GM23338 (cell line): ENCODE measurements at regions not wholly inside any gene's neighbourhood (a gene's known extent, or its start where the extent isn't known, plus 50 kb on each side); places are given as distances from the start of the nearest gene placed in this dataset.

ENCODE experiments used
- ATAC-seq: fragments of 200-7000 bp; cut with Tn5 transposase; 3 replicates; pipeline ENCODE4 v1.9.1; 2020
- DNase-seq: peaks from one replicate; pipeline ENCODE4 v3.0.0-alpha.2; 2015; ENCODE audit warnings: low spot score
- H2AFZ ChIP-seq: fragments of 200-600 bp; sonication (generic); 2 replicates; pipeline ENCODE4 v1.8.0; 2016; ENCODE audit warnings: antibody characterized with exemption, mild to moderate bottlenecking, moderate library complexity
- H3F3A ChIP-seq: fragments of 200-600 bp; sonication (generic); replicated peaks from 2 replicates; pipeline ENCODE4 v1.8.0; 2017; ENCODE audit warnings: antibody characterized with exemption, mixed run types, low read depth
- H3K27ac ChIP-seq: fragments of 200-600 bp; sonication (generic); 2 replicates; pipeline ENCODE4 v1.6.1; 2016; ENCODE audit warnings: low read depth
- H3K27me3 ChIP-seq: fragments of 200-600 bp; sonication (generic); 2 replicates; pipeline ENCODE4 v1.8.0; 2016; ENCODE audit warnings: mild to moderate bottlenecking, mixed run types, moderate library complexity; ENCODE audit not compliant: insufficient read depth
- H3K36me3 ChIP-seq: fragments of 200-600 bp; sonication (generic); 2 replicates; pipeline ENCODE4 v1.8.0; 2016; ENCODE audit warnings: mild to moderate bottlenecking; ENCODE audit not compliant: insufficient read depth
- H3K4me1 ChIP-seq: fragments of 200-600 bp; sonication (generic); 2 replicates; pipeline ENCODE4 v1.8.0; 2016; ENCODE audit warnings: mild to moderate bottlenecking, moderate library complexity; ENCODE audit not compliant: insufficient read depth
- H3K4me2 ChIP-seq: fragments of 200-600 bp; sonication (generic); 2 replicates; pipeline ENCODE4 v1.7.1; 2017; ENCODE audit warnings: mixed run types
- H3K4me3 ChIP-seq: fragments of 200-600 bp; sonication (generic); 2 replicates; pipeline ENCODE4 v1.6.1; 2016; ENCODE audit warnings: mixed run types
- H3K79me2 ChIP-seq: fragments of 200-600 bp; sonication (generic); replicated peaks from 2 replicates; pipeline ENCODE4 v1.8.0; 2017; ENCODE audit warnings: mild to moderate bottlenecking; ENCODE audit not compliant: insufficient read depth
- H3K9me2 ChIP-seq: fragments of 200-600 bp; sonication (generic); 2 replicates; pipeline ENCODE4 v1.8.0; 2017; ENCODE audit not compliant: insufficient read depth
- H4K20me1 ChIP-seq: fragments of 200-600 bp; sonication (generic); replicated peaks from 2 replicates; pipeline ENCODE4 v1.8.0; 2017; ENCODE audit warnings: mild to moderate bottlenecking; ENCODE audit not compliant: insufficient read depth
- H3K27ac Mint-ChIP-seq: 2 replicates; pipeline ENCODE4 v1.8.0; 2020; ENCODE audit warnings: inconsistent platforms, mild to moderate bottlenecking, moderate library complexity, mixed read lengths
- H3K27me3 Mint-ChIP-seq: 3 replicates; pipeline ENCODE4 v1.8.0; 2022; ENCODE audit warnings: low read depth, mild to moderate bottlenecking, moderate library complexity, mixed read lengths, inconsistent platforms; ENCODE audit not compliant: insufficient read depth, poor library complexity
- H3K36me3 Mint-ChIP-seq: 3 replicates; pipeline ENCODE4 v1.8.0; 2021; ENCODE audit warnings: low read depth, mild to moderate bottlenecking, inconsistent platforms, moderate library complexity, mixed read lengths
- H3K4me1 Mint-ChIP-seq: 3 replicates; pipeline ENCODE4 v1.8.0; 2020; ENCODE audit warnings: mild to moderate bottlenecking, inconsistent platforms, mixed read lengths
- H3K4me3 Mint-ChIP-seq: 3 replicates; pipeline ENCODE4 v1.8.0; 2021; ENCODE audit warnings: moderate library complexity, mild to moderate bottlenecking, inconsistent platforms, mixed read lengths
- H3K9me3 Mint-ChIP-seq: 3 replicates; pipeline ENCODE4 v1.8.0; 2020; ENCODE audit warnings: moderate library complexity, mild to moderate bottlenecking, inconsistent platforms, mixed read lengths
- CREB1 ChIP-seq: fragments of 250-450 bp; sonication (Bioruptor Pico); IDR thresholded peaks from 2 replicates; pipeline ENCODE4 v1.5.0; 2020; ENCODE audit warnings: low read depth, mild to moderate bottlenecking, moderate library complexity
- EZH2 ChIP-seq: fragments of 200-600 bp; sonication (generic); IDR thresholded peaks from one replicate; pipeline ENCODE4 v1.8.0; 2017; ENCODE audit warnings: antibody characterized with exemption, mild to moderate bottlenecking, low read depth; ENCODE audit not compliant: unreplicated experiment
- EZH2phosphoT487 ChIP-seq: fragments of 200-600 bp; sonication (generic); IDR thresholded peaks from one replicate; pipeline ENCODE4 v1.8.1; 2018; ENCODE audit warnings: antibody characterized with exemption; ENCODE audit not compliant: unreplicated experiment
- JUNB ChIP-seq: IDR thresholded peaks from one replicate; pipeline ENCODE4 v1.6.1; 2016; ENCODE audit warnings: antibody characterized with exemption; ENCODE audit not compliant: unreplicated experiment
- NANOG ChIP-seq: IDR thresholded peaks from 2 replicates; pipeline ENCODE4 v1.6.1; 2016; ENCODE audit warnings: antibody characterized with exemption, borderline replicate concordance
- POLR2AphosphoS5 ChIP-seq: IDR thresholded peaks from 2 replicates; pipeline ENCODE4 v1.6.1; 2016; ENCODE audit warnings: antibody characterized with exemption, low read depth
- STAT1 ChIP-seq: IDR thresholded peaks from one replicate; pipeline ENCODE4 v1.6.1; 2016; ENCODE audit warnings: antibody characterized with exemption; ENCODE audit not compliant: unreplicated experiment
- ZNF114 ChIP-seq: fragments of 250-450 bp; sonication (Bioruptor Pico); IDR thresholded peaks from 2 replicates; pipeline ENCODE4 v1.5.0; 2020; ENCODE audit warnings: mild to moderate bottlenecking, moderate library complexity
- ZNF331 ChIP-seq: fragments of 250-450 bp; sonication (Bioruptor Pico); IDR thresholded peaks from 2 replicates; pipeline ENCODE4 v1.5.0; 2020; ENCODE audit warnings: low read depth, mild to moderate bottlenecking, moderate library complexity
- TF ChIP-seq, protein P1 (sequence below): fragments of 250-450 bp; sonication (Bioruptor Pico); IDR thresholded peaks from 2 replicates; pipeline ENCODE4 v1.5.0; 2020; ENCODE audit warnings: mild to moderate bottlenecking, moderate library complexity
- TF ChIP-seq, protein P2 (sequence below): IDR thresholded peaks from 2 replicates; pipeline ENCODE4 v1.6.1; 2016; ENCODE audit warnings: antibody characterized with exemption
- TF ChIP-seq, protein P3 (sequence below): IDR thresholded peaks from one replicate; pipeline ENCODE4 v1.6.1; 2018; ENCODE audit warnings: antibody characterized with exemption; ENCODE audit not compliant: unreplicated experiment
- TF ChIP-seq, protein P4 (sequence below), 2 experiments: fragments of 200-600 bp in 1 of 2; sonication (generic) in 1 of 2; conservative IDR thresholded peaks; 2 replicates each; pipeline versions ENCODE4 v1.5.1 to v1.6.1; 2016 to 2017; ENCODE audit warnings: antibody characterized with exemption in 2 of 2, low read depth in 2 of 2, mild to moderate bottlenecking in 2 of 2, moderate library complexity in 1 of 2

DNA sequence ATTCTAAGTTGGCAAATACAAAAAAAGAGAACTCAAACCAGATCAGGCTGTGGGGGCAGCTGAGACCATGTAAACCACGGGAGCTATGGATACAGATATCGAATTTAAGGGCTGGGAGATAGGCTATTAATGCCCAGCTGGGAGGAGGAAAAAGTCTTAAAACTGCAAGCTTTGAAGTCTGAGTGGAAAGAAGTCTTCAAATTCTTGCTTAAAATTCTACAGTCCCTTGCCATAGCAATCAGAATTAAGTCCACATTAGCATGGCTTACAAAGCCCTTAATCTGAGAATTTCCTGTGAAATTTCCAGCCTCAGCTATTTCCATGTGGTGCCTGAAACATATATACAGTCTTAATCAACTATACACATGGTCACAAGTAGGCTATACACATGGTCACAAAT, 465.0 kb upstream of the HSF2 start:
- peaks cover 6% of the 10 kb centered on the region for H3K9me3 Mint-ChIP-seq
- no peaks in the 10 kb centered on the region for H4K20me1 ChIP-seq
- no peak overlapping the region for H3K4me3 ChIP-seq
- peaks cover 25% of the 10 kb centered on the region for H3K36me3 Mint-ChIP-seq
- ATAC-seq (no peak), DNase-seq (no peak)
- H3K27me3 Mint-ChIP-seq, result peaks cover 2% of the 10 kb centered on the region
- no peaks in the 10 kb centered on the region for H3K9me2 ChIP-seq
- peaks cover 30% of the 10 kb centered on the region for H3K4me1 Mint-ChIP-seq
- peaks cover 3% of the 10 kb centered on the region; the same call in 1 of the 2 replicates for H3F3A ChIP-seq
- no peaks in the 10 kb centered on the region for H3K79me2 ChIP-seq
- TF ChIP-seq STAT1 (no peak), EZH2phosphoT487 (no peak), NANOG (no peak), CREB1 (CRISPR knock-in tag) (no peak), POLR2AphosphoS5 (no peak), JUNB (no peak), ZNF114 (CRISPR knock-in tag) (no peak), EZH2 (no peak), ZNF331 (no peak)
- TF ChIP-seq, protein P1, sequence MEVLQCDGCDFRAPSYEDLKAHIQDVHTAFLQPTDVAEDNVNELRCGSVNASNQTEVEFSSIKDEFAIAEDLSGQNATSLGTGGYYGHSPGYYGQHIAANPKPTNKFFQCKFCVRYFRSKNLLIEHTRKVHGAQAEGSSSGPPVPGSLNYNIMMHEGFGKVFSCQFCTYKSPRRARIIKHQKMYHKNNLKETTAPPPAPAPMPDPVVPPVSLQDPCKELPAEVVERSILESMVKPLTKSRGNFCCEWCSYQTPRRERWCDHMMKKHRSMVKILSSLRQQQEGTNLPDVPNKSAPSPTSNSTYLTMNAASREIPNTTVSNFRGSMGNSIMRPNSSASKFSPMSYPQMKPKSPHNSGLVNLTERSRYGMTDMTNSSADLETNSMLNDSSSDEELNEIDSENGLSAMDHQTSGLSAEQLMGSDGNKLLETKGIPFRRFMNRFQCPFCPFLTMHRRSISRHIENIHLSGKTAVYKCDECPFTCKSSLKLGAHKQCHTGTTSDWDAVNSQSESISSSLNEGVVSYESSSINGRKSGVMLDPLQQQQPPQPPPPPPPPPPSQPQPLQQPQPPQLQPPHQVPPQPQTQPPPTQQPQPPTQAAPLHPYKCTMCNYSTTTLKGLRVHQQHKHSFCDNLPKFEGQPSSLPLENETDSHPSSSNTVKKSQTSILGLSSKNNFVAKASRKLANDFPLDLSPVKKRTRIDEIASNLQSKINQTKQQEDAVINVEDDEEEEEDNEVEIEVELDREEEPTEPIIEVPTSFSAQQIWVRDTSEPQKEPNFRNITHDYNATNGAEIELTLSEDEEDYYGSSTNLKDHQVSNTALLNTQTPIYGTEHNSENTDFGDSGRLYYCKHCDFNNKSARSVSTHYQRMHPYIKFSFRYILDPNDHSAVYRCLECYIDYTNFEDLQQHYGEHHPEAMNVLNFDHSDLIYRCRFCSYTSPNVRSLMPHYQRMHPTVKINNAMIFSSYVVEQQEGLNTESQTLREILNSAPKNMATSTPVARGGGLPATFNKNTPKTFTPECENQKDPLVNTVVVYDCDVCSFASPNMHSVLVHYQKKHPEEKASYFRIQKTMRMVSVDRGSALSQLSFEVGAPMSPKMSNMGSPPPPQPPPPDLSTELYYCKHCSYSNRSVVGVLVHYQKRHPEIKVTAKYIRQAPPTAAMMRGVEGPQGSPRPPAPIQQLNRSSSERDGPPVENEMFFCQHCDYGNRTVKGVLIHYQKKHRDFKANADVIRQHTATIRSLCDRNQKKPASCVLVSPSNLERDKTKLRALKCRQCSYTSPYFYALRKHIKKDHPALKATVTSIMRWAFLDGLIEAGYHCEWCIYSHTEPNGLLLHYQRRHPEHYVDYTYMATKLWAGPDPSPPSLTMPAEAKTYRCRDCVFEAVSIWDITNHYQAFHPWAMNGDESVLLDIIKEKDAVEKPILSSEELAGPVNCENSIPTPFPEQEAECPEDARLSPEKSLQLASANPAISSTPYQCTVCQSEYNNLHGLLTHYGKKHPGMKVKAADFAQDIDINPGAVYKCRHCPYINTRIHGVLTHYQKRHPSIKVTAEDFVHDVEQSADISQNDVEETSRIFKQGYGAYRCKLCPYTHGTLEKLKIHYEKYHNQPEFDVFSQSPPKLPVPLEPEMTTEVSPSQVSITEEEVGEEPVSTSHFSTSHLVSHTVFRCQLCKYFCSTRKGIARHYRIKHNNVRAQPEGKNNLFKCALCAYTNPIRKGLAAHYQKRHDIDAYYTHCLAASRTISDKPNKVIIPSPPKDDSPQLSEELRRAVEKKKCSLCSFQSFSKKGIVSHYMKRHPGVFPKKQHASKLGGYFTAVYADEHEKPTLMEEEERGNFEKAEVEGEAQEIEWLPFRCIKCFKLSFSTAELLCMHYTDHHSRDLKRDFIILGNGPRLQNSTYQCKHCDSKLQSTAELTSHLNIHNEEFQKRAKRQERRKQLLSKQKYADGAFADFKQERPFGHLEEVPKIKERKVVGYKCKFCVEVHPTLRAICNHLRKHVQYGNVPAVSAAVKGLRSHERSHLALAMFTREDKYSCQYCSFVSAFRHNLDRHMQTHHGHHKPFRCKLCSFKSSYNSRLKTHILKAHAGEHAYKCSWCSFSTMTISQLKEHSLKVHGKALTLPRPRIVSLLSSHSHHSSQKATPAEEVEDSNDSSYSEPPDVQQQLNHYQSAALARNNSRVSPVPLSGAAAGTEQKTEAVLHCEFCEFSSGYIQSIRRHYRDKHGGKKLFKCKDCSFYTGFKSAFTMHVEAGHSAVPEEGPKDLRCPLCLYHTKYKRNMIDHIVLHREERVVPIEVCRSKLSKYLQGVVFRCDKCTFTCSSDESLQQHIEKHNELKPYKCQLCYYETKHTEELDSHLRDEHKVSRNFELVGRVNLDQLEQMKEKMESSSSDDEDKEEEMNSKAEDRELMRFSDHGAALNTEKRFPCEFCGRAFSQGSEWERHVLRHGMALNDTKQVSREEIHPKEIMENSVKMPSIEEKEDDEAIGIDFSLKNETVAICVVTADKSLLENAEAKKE (CRISPR knock-in tag), result no peak
- TF ChIP-seq, protein P2, sequence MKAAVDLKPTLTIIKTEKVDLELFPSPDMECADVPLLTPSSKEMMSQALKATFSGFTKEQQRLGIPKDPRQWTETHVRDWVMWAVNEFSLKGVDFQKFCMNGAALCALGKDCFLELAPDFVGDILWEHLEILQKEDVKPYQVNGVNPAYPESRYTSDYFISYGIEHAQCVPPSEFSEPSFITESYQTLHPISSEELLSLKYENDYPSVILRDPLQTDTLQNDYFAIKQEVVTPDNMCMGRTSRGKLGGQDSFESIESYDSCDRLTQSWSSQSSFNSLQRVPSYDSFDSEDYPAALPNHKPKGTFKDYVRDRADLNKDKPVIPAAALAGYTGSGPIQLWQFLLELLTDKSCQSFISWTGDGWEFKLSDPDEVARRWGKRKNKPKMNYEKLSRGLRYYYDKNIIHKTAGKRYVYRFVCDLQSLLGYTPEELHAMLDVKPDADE, result no peak
- TF ChIP-seq, protein P3, sequence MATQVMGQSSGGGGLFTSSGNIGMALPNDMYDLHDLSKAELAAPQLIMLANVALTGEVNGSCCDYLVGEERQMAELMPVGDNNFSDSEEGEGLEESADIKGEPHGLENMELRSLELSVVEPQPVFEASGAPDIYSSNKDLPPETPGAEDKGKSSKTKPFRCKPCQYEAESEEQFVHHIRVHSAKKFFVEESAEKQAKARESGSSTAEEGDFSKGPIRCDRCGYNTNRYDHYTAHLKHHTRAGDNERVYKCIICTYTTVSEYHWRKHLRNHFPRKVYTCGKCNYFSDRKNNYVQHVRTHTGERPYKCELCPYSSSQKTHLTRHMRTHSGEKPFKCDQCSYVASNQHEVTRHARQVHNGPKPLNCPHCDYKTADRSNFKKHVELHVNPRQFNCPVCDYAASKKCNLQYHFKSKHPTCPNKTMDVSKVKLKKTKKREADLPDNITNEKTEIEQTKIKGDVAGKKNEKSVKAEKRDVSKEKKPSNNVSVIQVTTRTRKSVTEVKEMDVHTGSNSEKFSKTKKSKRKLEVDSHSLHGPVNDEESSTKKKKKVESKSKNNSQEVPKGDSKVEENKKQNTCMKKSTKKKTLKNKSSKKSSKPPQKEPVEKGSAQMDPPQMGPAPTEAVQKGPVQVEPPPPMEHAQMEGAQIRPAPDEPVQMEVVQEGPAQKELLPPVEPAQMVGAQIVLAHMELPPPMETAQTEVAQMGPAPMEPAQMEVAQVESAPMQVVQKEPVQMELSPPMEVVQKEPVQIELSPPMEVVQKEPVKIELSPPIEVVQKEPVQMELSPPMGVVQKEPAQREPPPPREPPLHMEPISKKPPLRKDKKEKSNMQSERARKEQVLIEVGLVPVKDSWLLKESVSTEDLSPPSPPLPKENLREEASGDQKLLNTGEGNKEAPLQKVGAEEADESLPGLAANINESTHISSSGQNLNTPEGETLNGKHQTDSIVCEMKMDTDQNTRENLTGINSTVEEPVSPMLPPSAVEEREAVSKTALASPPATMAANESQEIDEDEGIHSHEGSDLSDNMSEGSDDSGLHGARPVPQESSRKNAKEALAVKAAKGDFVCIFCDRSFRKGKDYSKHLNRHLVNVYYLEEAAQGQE, result no peak
- TF ChIP-seq, protein P4, sequence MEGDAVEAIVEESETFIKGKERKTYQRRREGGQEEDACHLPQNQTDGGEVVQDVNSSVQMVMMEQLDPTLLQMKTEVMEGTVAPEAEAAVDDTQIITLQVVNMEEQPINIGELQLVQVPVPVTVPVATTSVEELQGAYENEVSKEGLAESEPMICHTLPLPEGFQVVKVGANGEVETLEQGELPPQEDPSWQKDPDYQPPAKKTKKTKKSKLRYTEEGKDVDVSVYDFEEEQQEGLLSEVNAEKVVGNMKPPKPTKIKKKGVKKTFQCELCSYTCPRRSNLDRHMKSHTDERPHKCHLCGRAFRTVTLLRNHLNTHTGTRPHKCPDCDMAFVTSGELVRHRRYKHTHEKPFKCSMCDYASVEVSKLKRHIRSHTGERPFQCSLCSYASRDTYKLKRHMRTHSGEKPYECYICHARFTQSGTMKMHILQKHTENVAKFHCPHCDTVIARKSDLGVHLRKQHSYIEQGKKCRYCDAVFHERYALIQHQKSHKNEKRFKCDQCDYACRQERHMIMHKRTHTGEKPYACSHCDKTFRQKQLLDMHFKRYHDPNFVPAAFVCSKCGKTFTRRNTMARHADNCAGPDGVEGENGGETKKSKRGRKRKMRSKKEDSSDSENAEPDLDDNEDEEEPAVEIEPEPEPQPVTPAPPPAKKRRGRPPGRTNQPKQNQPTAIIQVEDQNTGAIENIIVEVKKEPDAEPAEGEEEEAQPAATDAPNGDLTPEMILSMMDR (conservative IDR thresholded peaks at IDR 0.05; ENCODE audit: low read depth in 2 of 2), result no peak
- H3K4me3 Mint-ChIP-seq, result no peak overlapping the region
- no peak overlapping the region for H2AFZ ChIP-seq
- H3K27ac ChIP-seq, result no peak overlapping the region
- H3K4me2 ChIP-seq, result peak overlapping the region; percentile 59; the same call in 1 of the 2 replicates
- H3K27ac Mint-ChIP-seq, result no peak overlapping the region
- H3K36me3 ChIP-seq, result no peaks in the 10 kb centered on the region
- no peaks in the 10 kb centered on the region for H3K27me3 ChIP-seq
- H3K4me1 ChIP-seq, result peaks cover 25% of the 10 kb centered on the region
